HG02642 (cell line): ENCODE measurements at regions not wholly inside any gene's neighbourhood (a gene's known extent, or its start where the extent isn't known, plus 50 kb on each side); places are given as distances from the start of the nearest gene placed in this dataset.

ENCODE experiments used
- ATAC-seq: cut with Tn5 transposase; IDR thresholded peaks from one replicate; pipeline ENCODE4 v1.9.1; 2021; ENCODE audit warnings: mild to moderate bottlenecking; ENCODE audit not compliant: unreplicated experiment, poor library complexity

GRCh38 chr5:143695244-143695864 lies 116.6 kb upstream of the HMHB1 start:
- ATAC-seq: no peak

GRCh38 chr5:143694357-143694756 lies 117.6 kb upstream of the HMHB1 start:
- no peak for ATAC-seq

GRCh38 chr5:143693651-143694252 lies 118.2 kb upstream of the HMHB1 start:
- ATAC-seq: no peak

GRCh38 chr5:143692342-143692741 lies 119.6 kb upstream of the HMHB1 start:
- ATAC-seq: no peak

GRCh38 chr5:143691945-143692290 lies 120.0 kb upstream of the HMHB1 start:
- no peak for ATAC-seq

- ATAC-seq: no peak
Observed at GRCh38 chr5:143691287-143691944, 120.5 kb upstream of the HMHB1 start.

GRCh38 chr5:143687604-143688003 lies 124.4 kb upstream of the HMHB1 start:
- ATAC-seq: no peak

- ATAC-seq: no peak
Observed at GRCh38 chr5:143685246-143685815, 126.6 kb upstream of the HMHB1 start.

GRCh38 chr5:143683459-143683858 lies 128.5 kb upstream of the HMHB1 start:
- no peak for ATAC-seq

GRCh38 chr5:143682929-143683386 lies 129.0 kb upstream of the HMHB1 start:
- no peak for ATAC-seq

- no peak for ATAC-seq
Observed at GRCh38 chr5:143682246-143682905, 129.6 kb upstream of the HMHB1 start.

GRCh38 chr5:143680672-143681259 lies 131.2 kb upstream of the HMHB1 start:
- ATAC-seq: no peak

- no peak for ATAC-seq
Observed at GRCh38 chr5:143679777-143680176, 132.2 kb upstream of the HMHB1 start.

GRCh38 chr5:143678148-143678905 lies 133.6 kb upstream of the HMHB1 start:
- no peak for ATAC-seq

- no peak for ATAC-seq
Observed at GRCh38 chr5:143677403-143677802, 134.6 kb upstream of the HMHB1 start.

GRCh38 chr5:143676802-143677201 lies 135.2 kb upstream of the HMHB1 start:
- ATAC-seq: no peak

GRCh38 chr5:143674469-143674786 lies 137.5 kb upstream of the HMHB1 start:
- ATAC-seq: no peak

- no peak for ATAC-seq
Observed at GRCh38 chr5:143673676-143674468, 138.1 kb upstream of the HMHB1 start.

GRCh38 chr5:143672806-143673205 lies 139.2 kb upstream of the HMHB1 start:
- no peak for ATAC-seq
